HG02938 (cell line): ENCODE measurements at regions not wholly inside any gene's neighbourhood (a gene's known extent, or its start where the extent isn't known, plus 50 kb on each side); places are given as distances from the start of the nearest gene placed in this dataset.
"Not testable (repeated sequence)": the region's sequence is repeated elsewhere in the genome, so short reads cannot be mapped to it uniquely, and the experiment has no call there.

Experiments used
- ATAC-seq: cut with Tn5 transposase; IDR thresholded peaks from one replicate; pipeline ENCODE4 v1.9.1; 2021; ENCODE audit warnings: mild to moderate bottlenecking, moderate library complexity; ENCODE audit not compliant: unreplicated experiment

- ATAC-seq = not testable (repeated sequence)
These were observed 52.6 kb upstream of the KIF26B start for GRCh38 chr1:245102149-245102548.

GRCh38 chr1:245099401-245099800, 55.4 kb upstream of the KIF26B start:
- ATAC-seq = no peak

- no peak for ATAC-seq
These were observed 55.9 kb upstream of the KIF26B start for GRCh38 chr1:245098924-245099323.

- ATAC-seq = no peak
These were observed 58.3 kb upstream of the KIF26B start for GRCh38 chr1:245096311-245097066.

- ATAC-seq = no peak
These were observed 58.9 kb upstream of the KIF26B start for GRCh38 chr1:245095903-245096302.

GRCh38 chr1:245094954-245095353, 59.8 kb upstream of the KIF26B start:
- ATAC-seq = no peak

GRCh38 chr1:245094092-245094491, 60.7 kb upstream of the KIF26B start:
- ATAC-seq = no peak

GRCh38 chr1:245092638-245092976, 62.2 kb upstream of the KIF26B start:
- ATAC-seq = no peak

GRCh38 chr1:245091818-245092637, 62.8 kb upstream of the KIF26B start:
- ATAC-seq = no peak

GRCh38 chr1:245091171-245091621, 63.6 kb upstream of the KIF26B start:
- no peak for ATAC-seq

- no peak for ATAC-seq
These were observed 64.2 kb upstream of the KIF26B start for GRCh38 chr1:245090491-245091090.

GRCh38 chr1:245087723-245088122, 67.1 kb upstream of the KIF26B start:
- ATAC-seq = no peak

GRCh38 chr1:245086389-245086969, 68.3 kb upstream of the KIF26B start:
- no peak for ATAC-seq

- ATAC-seq = peak; percentile 79
These were observed 69.2 kb upstream of the KIF26B start for GRCh38 chr1:245085508-245086095.

- ATAC-seq = no peak
These were observed 70.2 kb upstream of the KIF26B start for GRCh38 chr1:245084551-245084950.

- no peak for ATAC-seq
These were observed 75.7 kb upstream of the KIF26B start for GRCh38 chr1:245079021-245079609.

GRCh38 chr1:245074898-245075297, 79.9 kb upstream of the KIF26B start:
- no peak for ATAC-seq

GRCh38 chr1:245074232-245074747, 80.5 kb upstream of the KIF26B start:
- no peak for ATAC-seq

- no peak for ATAC-seq
These were observed 83.8 kb upstream of the KIF26B start for GRCh38 chr1:245070836-245071615.

GRCh38 chr1:245067257-245067656, 87.5 kb upstream of the KIF26B start:
- ATAC-seq = no peak
